Ectodermal cell (in vitro differentiated cells): ENCODE measurements at regions not wholly inside any gene's neighbourhood (a gene's known extent, or its start where the extent isn't known, plus 50 kb on each side); places are given as distances from the start of the nearest gene placed in this dataset.

Experiments used
- H3K27ac ChIP-seq: 2 replicates; pipeline ENCODE4 v1.7.0; 2013; ENCODE audit warnings: mild to moderate bottlenecking, low read depth, low read length; ENCODE audit not compliant: insufficient read depth, poor library complexity, severe bottlenecking
- H3K27me3 ChIP-seq: 2 replicates; pipeline ENCODE4 v1.7.0; 2013; ENCODE audit warnings: mild to moderate bottlenecking, low read length; ENCODE audit not compliant: insufficient read depth, control insufficient read depth, poor library complexity, severe bottlenecking
- H3K36me3 ChIP-seq: one replicate; pipeline ENCODE4 v1.7.0; 2013; ENCODE audit warnings: low read length; ENCODE audit not compliant: control insufficient read depth, insufficient read depth
- H3K4me1 ChIP-seq: one replicate; pipeline ENCODE4 v1.7.0; 2013; ENCODE audit warnings: low read length; ENCODE audit not compliant: control insufficient read depth, insufficient read depth
- H3K4me3 ChIP-seq: 2 replicates; pipeline ENCODE4 v1.7.0; 2013; ENCODE audit warnings: low read depth, low read length, control low read depth; ENCODE audit not compliant: insufficient read depth
- H3K9me3 ChIP-seq: 2 replicates; pipeline ENCODE4 v1.7.0; 2013; ENCODE audit warnings: mild to moderate bottlenecking, low read length, moderate library complexity; ENCODE audit not compliant: control insufficient read depth
- WGBS, 2 experiments: methylation state at CpG; one replicate each; pipeline ENCODE4 v1.1.7; 2013; ENCODE audit warnings: missing lambda C conversion rate in 2 of 2; 5-methylcytosine and 5-hydroxymethylcytosine counted together

GRCh38 chr20:40446888-40447287 is 242.1 kb downstream of the MAFB start:
- Histone ChIP-seq H3K4me1 (peaks cover 15% of the 10 kb centered on the region), H3K36me3 (no peaks in the 10 kb centered on the region), H3K9me3 (no peaks in the 10 kb centered on the region), H3K27ac (no peak overlapping the region), H3K4me3 (no peak overlapping the region), H3K27me3 (no peaks in the 10 kb centered on the region)
- WGBS, 2 experiments, result 88 to 89% methylated on average over 2 of the region's 2 CpGs

- 93 to 97% methylated on average over 7 to 8 of the region's 8 CpGs for WGBS, 2 experiments
- H3K4me1 ChIP-seq, result peaks cover 15% of the 10 kb centered on the region
These were observed 244.5 kb downstream of the MAFB start for GRCh38 chr20:40444516-40444915.

GRCh38 chr20:40443753-40444152 is 245.3 kb downstream of the MAFB start:
- Histone ChIP-seq H3K4me3 (no peak overlapping the region), H3K36me3 (no peaks in the 10 kb centered on the region), H3K4me1 (peaks cover 15% of the 10 kb centered on the region), H3K27me3 (no peaks in the 10 kb centered on the region), H3K27ac (no peak overlapping the region), H3K9me3 (no peaks in the 10 kb centered on the region)
- WGBS, 2 experiments, result 88 to 89% methylated on average over 5 of the region's 5 CpGs

More at GRCh38 chr20:40444516-40444915, 244.5 kb downstream of the MAFB start:
- no peaks in the 10 kb centered on the region for H3K9me3 ChIP-seq
- H3K27ac ChIP-seq, result no peak overlapping the region
- no peaks in the 10 kb centered on the region for H3K36me3 ChIP-seq
- no peak overlapping the region for H3K4me3 ChIP-seq
- no peaks in the 10 kb centered on the region for H3K27me3 ChIP-seq

GRCh38 chr20:40442181-40442963 is 246.7 kb downstream of the MAFB start:
- WGBS, 2 experiments, result 82 to 84% methylated on average over 8 of the region's 8 CpGs

GRCh38 chr20:40441771-40442170 is 247.3 kb downstream of the MAFB start:
- Histone ChIP-seq H3K4me1 (peaks cover 15% of the 10 kb centered on the region), H3K27me3 (no peaks in the 10 kb centered on the region), H3K27ac (no peak overlapping the region), H3K4me3 (no peak overlapping the region), H3K36me3 (no peaks in the 10 kb centered on the region), H3K9me3 (no peaks in the 10 kb centered on the region)
- 91 to 95% methylated on average over 3 of the region's 3 CpGs for WGBS, 2 experiments

More at GRCh38 chr20:40442181-40442963, 246.7 kb downstream of the MAFB start:
- Histone ChIP-seq H3K36me3 (no peaks in the 10 kb centered on the region), H3K9me3 (no peaks in the 10 kb centered on the region), H3K4me1 (peaks cover 15% of the 10 kb centered on the region), H3K4me3 (no peak overlapping the region), H3K27me3 (no peaks in the 10 kb centered on the region), H3K27ac (no peak overlapping the region)

GRCh38 chr20:40438161-40438830 is 250.7 kb downstream of the MAFB start:
- 90 to 92% methylated on average over 7 to 8 of the region's 8 CpGs for WGBS, 2 experiments
- Histone ChIP-seq H3K4me3 (no peak overlapping the region), H3K4me1 (peaks cover 9% of the 10 kb centered on the region), H3K9me3 (no peaks in the 10 kb centered on the region), H3K27me3 (no peaks in the 10 kb centered on the region), H3K27ac (no peak overlapping the region), H3K36me3 (no peaks in the 10 kb centered on the region)

GRCh38 chr20:40436011-40436410 is 253.0 kb downstream of the MAFB start:
- Histone ChIP-seq H3K4me3 (no peak overlapping the region), H3K9me3 (no peaks in the 10 kb centered on the region), H3K27me3 (no peaks in the 10 kb centered on the region), H3K27ac (no peak overlapping the region), H3K4me1 (no peaks in the 10 kb centered on the region), H3K36me3 (no peaks in the 10 kb centered on the region)
- WGBS, 2 experiments, result 93 to 97% methylated on average over 1 of the region's 1 CpG

GRCh38 chr20:40435146-40435895 is 253.7 kb downstream of the MAFB start:
- Histone ChIP-seq H3K27ac (no peak overlapping the region), H3K9me3 (no peaks in the 10 kb centered on the region), H3K4me3 (no peak overlapping the region), H3K27me3 (no peaks in the 10 kb centered on the region), H3K4me1 (no peaks in the 10 kb centered on the region), H3K36me3 (no peaks in the 10 kb centered on the region)
- 87 to 93% methylated on average over 4 of the region's 4 CpGs for WGBS, 2 experiments

GRCh38 chr20:40434122-40434521 is 254.9 kb downstream of the MAFB start:
- H3K4me3 ChIP-seq, result no peak overlapping the region
- no peaks in the 10 kb centered on the region for H3K9me3 ChIP-seq
- WGBS, 2 experiments, result 91 to 93% methylated on average over 4 of the region's 4 CpGs
- no peak overlapping the region for H3K27ac ChIP-seq
- no peaks in the 10 kb centered on the region for H3K36me3 ChIP-seq
- no peaks in the 10 kb centered on the region for H3K27me3 ChIP-seq
- H3K4me1 ChIP-seq, result no peaks in the 10 kb centered on the region

- 93% methylated on average over 6 to 8 of the region's 8 CpGs for WGBS, 2 experiments
- no peaks in the 10 kb centered on the region for H3K27me3 ChIP-seq
- no peak overlapping the region for H3K27ac ChIP-seq
- no peaks in the 10 kb centered on the region for H3K9me3 ChIP-seq
- H3K4me1 ChIP-seq, result no peaks in the 10 kb centered on the region
- no peaks in the 10 kb centered on the region for H3K36me3 ChIP-seq
- H3K4me3 ChIP-seq, result no peak overlapping the region
These were observed 255.6 kb downstream of the MAFB start for GRCh38 chr20:40433341-40433861.
